ENCODE measurements at regions not wholly inside any gene's neighbourhood (a gene's known extent, or its start where the extent isn't known, plus 50 kb on each side); places are given as distances from the start of the nearest gene placed in this dataset.

- no peak overlapping the region for H3K9ac ChIP-seq
- no peaks in the 10 kb centered on the region for H3K27me3 ChIP-seq
- H3K4me2 ChIP-seq: peak overlapping the region in 3 of 11 experiments; percentile 17 to 29 (median 21); a peak in 2 of 22 replicates
- H3K9me3 ChIP-seq (replicated peaks in 1 of 11): no peaks in the 10 kb centered on the region
- no peak overlapping the region for H3K27ac ChIP-seq
- TF ChIP-seq Cebpa-rat (IDR thresholded peaks at IDR 0.05): no peak
- peaks cover 0 to 9% (median 0%) of the 10 kb centered on the region in 10 experiments; a peak in 2 of 20 replicates for H3K4me1 ChIP-seq
- no peak overlapping the region for H3K4me3 ChIP-seq
- H4K20me1 ChIP-seq: no peaks in the 10 kb centered on the region
- no peaks in the 10 kb centered on the region for H3K36me3 ChIP-seq
Measured at GRCh38 chr6:18601516-18602020, 214.4 kb downstream of the RNF144B start.

- peaks cover 0 to 9% (median 0%) of the 10 kb centered on the region in 10 experiments; a peak in 2 of 20 replicates for H3K4me1 ChIP-seq
- no peaks in the 10 kb centered on the region for H3K27me3 ChIP-seq
- H4K20me1 ChIP-seq: no peaks in the 10 kb centered on the region
- no peak overlapping the region for H3K27ac ChIP-seq
- no peaks in the 10 kb centered on the region for H3K9me3 ChIP-seq (replicated peaks in 1 of 11)
- H3K9ac ChIP-seq: no peak overlapping the region
- no peaks in the 10 kb centered on the region for H3K36me3 ChIP-seq
- H3K4me3 ChIP-seq: no peak overlapping the region
- no peak overlapping the region for H3K4me2 ChIP-seq
- TF ChIP-seq Cebpa-rat (IDR thresholded peaks at IDR 0.05): no peak
Measured at GRCh38 chr6:18602931-18603330, 215.8 kb downstream of the RNF144B start.

- Histone ChIP-seq H3K4me3 (no peak overlapping the region), H3K4me2 (no peak overlapping the region), H4K20me1 (no peaks in the 10 kb centered on the region), H3K27me3 (no peaks in the 10 kb centered on the region), H3K27ac (no peak overlapping the region), H3K9me3 (replicated peaks in 1 of 11) (peaks cover 0 to 3% (median 0%) of the 10 kb centered on the region in 11 experiments; a peak in 3 of 22 replicates), H3K9ac (no peak overlapping the region), H3K4me1 (peaks cover 0 to 9% (median 0%) of the 10 kb centered on the region in 10 experiments; a peak in 2 of 20 replicates), H3K36me3 (no peaks in the 10 kb centered on the region)
- no peak for TF ChIP-seq Cebpa-rat (IDR thresholded peaks at IDR 0.05)
Measured at GRCh38 chr6:18603361-18603760, 216.2 kb downstream of the RNF144B start.

- TF ChIP-seq Cebpa-rat (IDR thresholded peaks at IDR 0.05): no peak
- no peak overlapping the region for H3K4me2 ChIP-seq
- no peak overlapping the region for H3K27ac ChIP-seq
Measured at GRCh38 chr6:18605841-18606240, 218.7 kb downstream of the RNF144B start.

GRCh38 chr6:18609715-18610114, 222.6 kb downstream of the RNF144B start:
- no peaks in the 10 kb centered on the region for H4K20me1 ChIP-seq
- no peaks in the 10 kb centered on the region for H3K27me3 ChIP-seq
- H3K4me1 ChIP-seq: no peaks in the 10 kb centered on the region
- H3K9ac ChIP-seq: no peak overlapping the region
- no peak for TF ChIP-seq Cebpa-rat (IDR thresholded peaks at IDR 0.05)
- no peak overlapping the region for H3K4me2 ChIP-seq
- H3K4me3 ChIP-seq: no peak overlapping the region
- H3K27ac ChIP-seq: no peak overlapping the region
- H3K36me3 ChIP-seq: no peaks in the 10 kb centered on the region
- peaks cover 0 to 6% (median 0%) of the 10 kb centered on the region in 11 experiments; a peak in 3 of 22 replicates for H3K9me3 ChIP-seq (replicated peaks in 1 of 11)

More at GRCh38 chr6:18605841-18606240, 218.7 kb downstream of the RNF144B start:
- H3K9me3 ChIP-seq (replicated peaks in 1 of 11): peaks cover 0 to 6% (median 0%) of the 10 kb centered on the region in 11 experiments; a peak in 3 of 22 replicates
- no peaks in the 10 kb centered on the region for H3K27me3 ChIP-seq
- H3K9ac ChIP-seq: no peak overlapping the region
- no peak overlapping the region for H3K4me3 ChIP-seq
- H3K4me1 ChIP-seq: peaks cover 0 to 9% (median 0%) of the 10 kb centered on the region in 10 experiments; a peak in 2 of 20 replicates
- no peaks in the 10 kb centered on the region for H4K20me1 ChIP-seq
- H3K36me3 ChIP-seq: no peaks in the 10 kb centered on the region

- no peak for TF ChIP-seq Cebpa-rat (IDR thresholded peaks at IDR 0.05)
- Histone ChIP-seq H3K4me1 (no peaks in the 10 kb centered on the region), H3K4me2 (no peak overlapping the region), H3K27me3 (no peaks in the 10 kb centered on the region), H3K27ac (no peak overlapping the region), H3K36me3 (no peaks in the 10 kb centered on the region), H3K9me3 (replicated peaks in 1 of 11) (peaks cover 4 to 10% (median 8%) of the 10 kb centered on the region in 11 experiments; a peak in 14 of 22 replicates), H4K20me1 (no peaks in the 10 kb centered on the region), H3K4me3 (no peak overlapping the region), H3K9ac (no peak overlapping the region)
Measured at GRCh38 chr6:18613319-18613925, 226.3 kb downstream of the RNF144B start.

- Histone ChIP-seq H3K9ac (no peak overlapping the region), H3K4me1 (0 out of 20 replicates have a peak, but pooled peaks cover 0 to 5% (median 0%) of the 10 kb centered on the region in 10 experiments), H4K20me1 (no peaks in the 10 kb centered on the region), H3K36me3 (no peaks in the 10 kb centered on the region), H3K27ac (no peak overlapping the region), H3K4me3 (no peak overlapping the region), H3K9me3 (replicated peaks in 1 of 11) (no peaks in the 10 kb centered on the region; a peak in 1 of 22 replicates), H3K27me3 (no peaks in the 10 kb centered on the region), H3K4me2 (no peak overlapping the region)
- no peak for TF ChIP-seq Cebpa-rat (IDR thresholded peaks at IDR 0.05)
Measured at GRCh38 chr6:18629571-18629970, 242.4 kb downstream of the RNF144B start.

- no peak overlapping the region for H3K4me2 ChIP-seq
- H3K27me3 ChIP-seq: no peaks in the 10 kb centered on the region
- no peak overlapping the region for H3K4me3 ChIP-seq
- no peak overlapping the region for H3K9ac ChIP-seq
- no peaks in the 10 kb centered on the region for H3K36me3 ChIP-seq
- no peaks in the 10 kb centered on the region for H3K9me3 ChIP-seq (replicated peaks in 1 of 11)
- TF ChIP-seq Cebpa-rat (IDR thresholded peaks at IDR 0.05): no peak
- H3K4me1 ChIP-seq: peaks cover 0 to 22% (median 0%) of the 10 kb centered on the region in 10 experiments; a peak in 7 of 20 replicates
- H4K20me1 ChIP-seq: no peaks in the 10 kb centered on the region
- no peak overlapping the region for H3K27ac ChIP-seq
Measured at GRCh38 chr6:18632670-18633410, 245.7 kb downstream of the RNF144B start.

GRCh38 chr6:18634912-18635311, 247.8 kb downstream of the RNF144B start:
- Histone ChIP-seq H3K36me3 (no peaks in the 10 kb centered on the region), H3K27me3 (no peaks in the 10 kb centered on the region), H3K9me3 (replicated peaks in 1 of 11) (no peaks in the 10 kb centered on the region), H4K20me1 (no peaks in the 10 kb centered on the region), H3K9ac (no peak overlapping the region), H3K4me3 (no peak overlapping the region), H3K4me2 (peak overlapping the region in 2 of 11 experiments; percentile 64 to 70; a peak in 4 of 22 replicates), H3K27ac (no peak overlapping the region), H3K4me1 (peaks cover 0 to 22% (median 0%) of the 10 kb centered on the region in 10 experiments; a peak in 7 of 20 replicates)
- no peak for TF ChIP-seq Cebpa-rat (IDR thresholded peaks at IDR 0.05)
